GM23338 (cell line): ENCODE measurements at regions not wholly inside any gene's neighbourhood (a gene's known extent, or its start where the extent isn't known, plus 50 kb on each side); places are given as distances from the start of the nearest gene placed in this dataset.

Experiments
- CREB1 ChIP-seq: fragments of 250-450 bp; sonication (Bioruptor Pico); IDR thresholded peaks from 2 replicates; pipeline ENCODE4 v1.5.0; 2020; ENCODE audit warnings: low read depth, mild to moderate bottlenecking, moderate library complexity
- EZH2 ChIP-seq: fragments of 200-600 bp; sonication (generic); IDR thresholded peaks from one replicate; pipeline ENCODE4 v1.8.0; 2017; ENCODE audit warnings: antibody characterized with exemption, mild to moderate bottlenecking, low read depth; ENCODE audit not compliant: unreplicated experiment
- EZH2phosphoT487 ChIP-seq: fragments of 200-600 bp; sonication (generic); IDR thresholded peaks from one replicate; pipeline ENCODE4 v1.8.1; 2018; ENCODE audit warnings: antibody characterized with exemption; ENCODE audit not compliant: unreplicated experiment
- JUNB ChIP-seq: IDR thresholded peaks from one replicate; pipeline ENCODE4 v1.6.1; 2016; ENCODE audit warnings: antibody characterized with exemption; ENCODE audit not compliant: unreplicated experiment
- NANOG ChIP-seq: IDR thresholded peaks from 2 replicates; pipeline ENCODE4 v1.6.1; 2016; ENCODE audit warnings: antibody characterized with exemption, borderline replicate concordance
- POLR2AphosphoS5 ChIP-seq: IDR thresholded peaks from 2 replicates; pipeline ENCODE4 v1.6.1; 2016; ENCODE audit warnings: antibody characterized with exemption, low read depth
- STAT1 ChIP-seq: IDR thresholded peaks from one replicate; pipeline ENCODE4 v1.6.1; 2016; ENCODE audit warnings: antibody characterized with exemption; ENCODE audit not compliant: unreplicated experiment
- ZNF114 ChIP-seq: fragments of 250-450 bp; sonication (Bioruptor Pico); IDR thresholded peaks from 2 replicates; pipeline ENCODE4 v1.5.0; 2020; ENCODE audit warnings: mild to moderate bottlenecking, moderate library complexity
- ZNF331 ChIP-seq: fragments of 250-450 bp; sonication (Bioruptor Pico); IDR thresholded peaks from 2 replicates; pipeline ENCODE4 v1.5.0; 2020; ENCODE audit warnings: low read depth, mild to moderate bottlenecking, moderate library complexity
- TF ChIP-seq, protein P1 (sequence below), 2 experiments: fragments of 200-600 bp in 1 of 2; sonication (generic) in 1 of 2; conservative IDR thresholded peaks; 2 replicates each; pipeline versions ENCODE4 v1.5.1 to v1.6.1; 2016 to 2017; ENCODE audit warnings: antibody characterized with exemption in 2 of 2, low read depth in 2 of 2, mild to moderate bottlenecking in 2 of 2, moderate library complexity in 1 of 2
- TF ChIP-seq, protein P2 (sequence below): IDR thresholded peaks from 2 replicates; pipeline ENCODE4 v1.6.1; 2016; ENCODE audit warnings: antibody characterized with exemption
- TF ChIP-seq, protein P3 (sequence below): IDR thresholded peaks from one replicate; pipeline ENCODE4 v1.6.1; 2018; ENCODE audit warnings: antibody characterized with exemption; ENCODE audit not compliant: unreplicated experiment
- TF ChIP-seq, protein P4 (sequence below): fragments of 250-450 bp; sonication (Bioruptor Pico); IDR thresholded peaks from 2 replicates; pipeline ENCODE4 v1.5.0; 2020; ENCODE audit warnings: mild to moderate bottlenecking, moderate library complexity

DNA sequence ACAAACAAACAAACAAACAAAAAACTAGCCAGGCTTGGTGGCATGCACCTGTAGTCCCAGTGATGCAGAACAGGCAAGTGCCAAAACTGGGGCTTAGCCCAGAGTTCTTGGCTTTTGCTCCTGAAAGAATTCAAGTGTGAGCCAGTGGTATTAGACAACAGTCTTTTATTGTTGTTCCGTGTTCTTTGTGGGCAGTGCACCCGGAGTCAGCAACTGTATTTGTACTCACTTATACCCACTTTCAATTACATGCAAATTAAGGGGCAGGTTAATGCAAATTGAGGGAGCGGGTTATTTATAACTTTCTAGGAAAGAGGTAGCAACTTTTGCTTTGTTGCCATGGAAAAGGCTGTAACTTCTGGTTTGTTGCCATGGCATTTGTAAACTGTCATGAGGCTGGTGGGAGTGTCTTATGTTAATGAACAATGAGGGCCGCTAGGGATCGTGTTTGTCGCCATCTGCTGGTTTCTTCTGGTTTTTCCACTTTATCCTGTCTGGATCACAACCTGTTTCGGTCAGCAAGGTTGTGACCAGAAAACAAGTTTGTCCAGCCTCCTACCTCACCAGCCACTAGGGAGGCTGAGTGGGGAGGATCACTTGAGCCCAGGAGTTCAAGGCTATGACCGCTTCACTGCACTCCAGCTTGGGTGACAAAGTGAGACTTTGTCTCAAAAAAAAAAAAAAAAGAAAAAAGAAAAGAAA lies 88.8 kb upstream of the ESX1 start:
- TF ChIP-seq, protein P1, sequence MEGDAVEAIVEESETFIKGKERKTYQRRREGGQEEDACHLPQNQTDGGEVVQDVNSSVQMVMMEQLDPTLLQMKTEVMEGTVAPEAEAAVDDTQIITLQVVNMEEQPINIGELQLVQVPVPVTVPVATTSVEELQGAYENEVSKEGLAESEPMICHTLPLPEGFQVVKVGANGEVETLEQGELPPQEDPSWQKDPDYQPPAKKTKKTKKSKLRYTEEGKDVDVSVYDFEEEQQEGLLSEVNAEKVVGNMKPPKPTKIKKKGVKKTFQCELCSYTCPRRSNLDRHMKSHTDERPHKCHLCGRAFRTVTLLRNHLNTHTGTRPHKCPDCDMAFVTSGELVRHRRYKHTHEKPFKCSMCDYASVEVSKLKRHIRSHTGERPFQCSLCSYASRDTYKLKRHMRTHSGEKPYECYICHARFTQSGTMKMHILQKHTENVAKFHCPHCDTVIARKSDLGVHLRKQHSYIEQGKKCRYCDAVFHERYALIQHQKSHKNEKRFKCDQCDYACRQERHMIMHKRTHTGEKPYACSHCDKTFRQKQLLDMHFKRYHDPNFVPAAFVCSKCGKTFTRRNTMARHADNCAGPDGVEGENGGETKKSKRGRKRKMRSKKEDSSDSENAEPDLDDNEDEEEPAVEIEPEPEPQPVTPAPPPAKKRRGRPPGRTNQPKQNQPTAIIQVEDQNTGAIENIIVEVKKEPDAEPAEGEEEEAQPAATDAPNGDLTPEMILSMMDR (conservative IDR thresholded peaks at IDR 0.05; ENCODE audit: low read depth in 2 of 2), result peak; percentile 54 to 76
- no peak for TF ChIP-seq EZH2
- no peak for TF ChIP-seq EZH2phosphoT487
- no peak for TF ChIP-seq NANOG
- no peak for TF ChIP-seq ZNF331 (CRISPR knock-in tag)
- TF ChIP-seq, protein P2, sequence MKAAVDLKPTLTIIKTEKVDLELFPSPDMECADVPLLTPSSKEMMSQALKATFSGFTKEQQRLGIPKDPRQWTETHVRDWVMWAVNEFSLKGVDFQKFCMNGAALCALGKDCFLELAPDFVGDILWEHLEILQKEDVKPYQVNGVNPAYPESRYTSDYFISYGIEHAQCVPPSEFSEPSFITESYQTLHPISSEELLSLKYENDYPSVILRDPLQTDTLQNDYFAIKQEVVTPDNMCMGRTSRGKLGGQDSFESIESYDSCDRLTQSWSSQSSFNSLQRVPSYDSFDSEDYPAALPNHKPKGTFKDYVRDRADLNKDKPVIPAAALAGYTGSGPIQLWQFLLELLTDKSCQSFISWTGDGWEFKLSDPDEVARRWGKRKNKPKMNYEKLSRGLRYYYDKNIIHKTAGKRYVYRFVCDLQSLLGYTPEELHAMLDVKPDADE, result no peak
- TF ChIP-seq POLR2AphosphoS5, result no peak
- TF ChIP-seq, protein P3, sequence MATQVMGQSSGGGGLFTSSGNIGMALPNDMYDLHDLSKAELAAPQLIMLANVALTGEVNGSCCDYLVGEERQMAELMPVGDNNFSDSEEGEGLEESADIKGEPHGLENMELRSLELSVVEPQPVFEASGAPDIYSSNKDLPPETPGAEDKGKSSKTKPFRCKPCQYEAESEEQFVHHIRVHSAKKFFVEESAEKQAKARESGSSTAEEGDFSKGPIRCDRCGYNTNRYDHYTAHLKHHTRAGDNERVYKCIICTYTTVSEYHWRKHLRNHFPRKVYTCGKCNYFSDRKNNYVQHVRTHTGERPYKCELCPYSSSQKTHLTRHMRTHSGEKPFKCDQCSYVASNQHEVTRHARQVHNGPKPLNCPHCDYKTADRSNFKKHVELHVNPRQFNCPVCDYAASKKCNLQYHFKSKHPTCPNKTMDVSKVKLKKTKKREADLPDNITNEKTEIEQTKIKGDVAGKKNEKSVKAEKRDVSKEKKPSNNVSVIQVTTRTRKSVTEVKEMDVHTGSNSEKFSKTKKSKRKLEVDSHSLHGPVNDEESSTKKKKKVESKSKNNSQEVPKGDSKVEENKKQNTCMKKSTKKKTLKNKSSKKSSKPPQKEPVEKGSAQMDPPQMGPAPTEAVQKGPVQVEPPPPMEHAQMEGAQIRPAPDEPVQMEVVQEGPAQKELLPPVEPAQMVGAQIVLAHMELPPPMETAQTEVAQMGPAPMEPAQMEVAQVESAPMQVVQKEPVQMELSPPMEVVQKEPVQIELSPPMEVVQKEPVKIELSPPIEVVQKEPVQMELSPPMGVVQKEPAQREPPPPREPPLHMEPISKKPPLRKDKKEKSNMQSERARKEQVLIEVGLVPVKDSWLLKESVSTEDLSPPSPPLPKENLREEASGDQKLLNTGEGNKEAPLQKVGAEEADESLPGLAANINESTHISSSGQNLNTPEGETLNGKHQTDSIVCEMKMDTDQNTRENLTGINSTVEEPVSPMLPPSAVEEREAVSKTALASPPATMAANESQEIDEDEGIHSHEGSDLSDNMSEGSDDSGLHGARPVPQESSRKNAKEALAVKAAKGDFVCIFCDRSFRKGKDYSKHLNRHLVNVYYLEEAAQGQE, result no peak
- TF ChIP-seq JUNB, result no peak
- no peak for TF ChIP-seq CREB1 (CRISPR knock-in tag)
- no peak for TF ChIP-seq STAT1
- TF ChIP-seq, protein P4, sequence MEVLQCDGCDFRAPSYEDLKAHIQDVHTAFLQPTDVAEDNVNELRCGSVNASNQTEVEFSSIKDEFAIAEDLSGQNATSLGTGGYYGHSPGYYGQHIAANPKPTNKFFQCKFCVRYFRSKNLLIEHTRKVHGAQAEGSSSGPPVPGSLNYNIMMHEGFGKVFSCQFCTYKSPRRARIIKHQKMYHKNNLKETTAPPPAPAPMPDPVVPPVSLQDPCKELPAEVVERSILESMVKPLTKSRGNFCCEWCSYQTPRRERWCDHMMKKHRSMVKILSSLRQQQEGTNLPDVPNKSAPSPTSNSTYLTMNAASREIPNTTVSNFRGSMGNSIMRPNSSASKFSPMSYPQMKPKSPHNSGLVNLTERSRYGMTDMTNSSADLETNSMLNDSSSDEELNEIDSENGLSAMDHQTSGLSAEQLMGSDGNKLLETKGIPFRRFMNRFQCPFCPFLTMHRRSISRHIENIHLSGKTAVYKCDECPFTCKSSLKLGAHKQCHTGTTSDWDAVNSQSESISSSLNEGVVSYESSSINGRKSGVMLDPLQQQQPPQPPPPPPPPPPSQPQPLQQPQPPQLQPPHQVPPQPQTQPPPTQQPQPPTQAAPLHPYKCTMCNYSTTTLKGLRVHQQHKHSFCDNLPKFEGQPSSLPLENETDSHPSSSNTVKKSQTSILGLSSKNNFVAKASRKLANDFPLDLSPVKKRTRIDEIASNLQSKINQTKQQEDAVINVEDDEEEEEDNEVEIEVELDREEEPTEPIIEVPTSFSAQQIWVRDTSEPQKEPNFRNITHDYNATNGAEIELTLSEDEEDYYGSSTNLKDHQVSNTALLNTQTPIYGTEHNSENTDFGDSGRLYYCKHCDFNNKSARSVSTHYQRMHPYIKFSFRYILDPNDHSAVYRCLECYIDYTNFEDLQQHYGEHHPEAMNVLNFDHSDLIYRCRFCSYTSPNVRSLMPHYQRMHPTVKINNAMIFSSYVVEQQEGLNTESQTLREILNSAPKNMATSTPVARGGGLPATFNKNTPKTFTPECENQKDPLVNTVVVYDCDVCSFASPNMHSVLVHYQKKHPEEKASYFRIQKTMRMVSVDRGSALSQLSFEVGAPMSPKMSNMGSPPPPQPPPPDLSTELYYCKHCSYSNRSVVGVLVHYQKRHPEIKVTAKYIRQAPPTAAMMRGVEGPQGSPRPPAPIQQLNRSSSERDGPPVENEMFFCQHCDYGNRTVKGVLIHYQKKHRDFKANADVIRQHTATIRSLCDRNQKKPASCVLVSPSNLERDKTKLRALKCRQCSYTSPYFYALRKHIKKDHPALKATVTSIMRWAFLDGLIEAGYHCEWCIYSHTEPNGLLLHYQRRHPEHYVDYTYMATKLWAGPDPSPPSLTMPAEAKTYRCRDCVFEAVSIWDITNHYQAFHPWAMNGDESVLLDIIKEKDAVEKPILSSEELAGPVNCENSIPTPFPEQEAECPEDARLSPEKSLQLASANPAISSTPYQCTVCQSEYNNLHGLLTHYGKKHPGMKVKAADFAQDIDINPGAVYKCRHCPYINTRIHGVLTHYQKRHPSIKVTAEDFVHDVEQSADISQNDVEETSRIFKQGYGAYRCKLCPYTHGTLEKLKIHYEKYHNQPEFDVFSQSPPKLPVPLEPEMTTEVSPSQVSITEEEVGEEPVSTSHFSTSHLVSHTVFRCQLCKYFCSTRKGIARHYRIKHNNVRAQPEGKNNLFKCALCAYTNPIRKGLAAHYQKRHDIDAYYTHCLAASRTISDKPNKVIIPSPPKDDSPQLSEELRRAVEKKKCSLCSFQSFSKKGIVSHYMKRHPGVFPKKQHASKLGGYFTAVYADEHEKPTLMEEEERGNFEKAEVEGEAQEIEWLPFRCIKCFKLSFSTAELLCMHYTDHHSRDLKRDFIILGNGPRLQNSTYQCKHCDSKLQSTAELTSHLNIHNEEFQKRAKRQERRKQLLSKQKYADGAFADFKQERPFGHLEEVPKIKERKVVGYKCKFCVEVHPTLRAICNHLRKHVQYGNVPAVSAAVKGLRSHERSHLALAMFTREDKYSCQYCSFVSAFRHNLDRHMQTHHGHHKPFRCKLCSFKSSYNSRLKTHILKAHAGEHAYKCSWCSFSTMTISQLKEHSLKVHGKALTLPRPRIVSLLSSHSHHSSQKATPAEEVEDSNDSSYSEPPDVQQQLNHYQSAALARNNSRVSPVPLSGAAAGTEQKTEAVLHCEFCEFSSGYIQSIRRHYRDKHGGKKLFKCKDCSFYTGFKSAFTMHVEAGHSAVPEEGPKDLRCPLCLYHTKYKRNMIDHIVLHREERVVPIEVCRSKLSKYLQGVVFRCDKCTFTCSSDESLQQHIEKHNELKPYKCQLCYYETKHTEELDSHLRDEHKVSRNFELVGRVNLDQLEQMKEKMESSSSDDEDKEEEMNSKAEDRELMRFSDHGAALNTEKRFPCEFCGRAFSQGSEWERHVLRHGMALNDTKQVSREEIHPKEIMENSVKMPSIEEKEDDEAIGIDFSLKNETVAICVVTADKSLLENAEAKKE (CRISPR knock-in tag), result no peak
- TF ChIP-seq ZNF114 (CRISPR knock-in tag), result no peak
